ENCODE measurements at regions not wholly inside any gene's neighbourhood (a gene's known extent, or its start where the extent isn't known, plus 50 kb on each side); places are given as distances from the start of the nearest gene placed in this dataset.
A peak's percentile ranks its signal among the peaks of the same experiment; 100 is the strongest.

- H3K27ac ChIP-seq: no peak overlapping the region
- TF ChIP-seq CTCF (IDR thresholded peaks at IDR 0.05) (peak in 1 of 7 experiments; percentile 1), EP300 (IDR thresholded peaks at IDR 0.05) (no peak), POLR2A (IDR thresholded peaks at IDR 0.05) (no peak), POLR2AphosphoS5 (IDR thresholded peaks at IDR 0.05) (peak in 1 of 3 donors; percentile 62)
- DNase-seq: peak in 1 of 2 donors; percentile 71
- H3K4me3 ChIP-seq: no peak overlapping the region
- no peaks in the 10 kb centered on the region for H3K27me3 ChIP-seq
- intact Hi-C loops (cut with DNase I; ENCODE audit: low total_unique reads): no loop called here
- H3K36me3 ChIP-seq: no peaks in the 10 kb centered on the region
- 82 to 90% (median 86%) methylated on average over 3 of the region's 3 CpGs for WGBS, 5 donors
- no peaks in the 10 kb centered on the region for H3K4me1 ChIP-seq
- no peaks in the 10 kb centered on the region for H3K9me3 ChIP-seq
Measured at GRCh38 chr5:158154226-158155005, 295.5 kb upstream of the CLINT1 start.

- Histone ChIP-seq H3K27me3 (no peaks in the 10 kb centered on the region), H3K4me1 (no peaks in the 10 kb centered on the region), H3K27ac (no peak overlapping the region), H3K4me3 (no peak overlapping the region), H3K36me3 (no peaks in the 10 kb centered on the region), H3K9me3 (no peaks in the 10 kb centered on the region)
- 22 to 39% (median 31%) methylated on average over 3 of the region's 3 CpGs for WGBS, 5 donors
- no peak for TF ChIP-seq EP300 (IDR thresholded peaks at IDR 0.05)
- no peak for TF ChIP-seq CTCF (IDR thresholded peaks at IDR 0.05)
- intact Hi-C loops (cut with DNase I; ENCODE audit: low total_unique reads): no loop called here
- DNase-seq: no peak
Measured at GRCh38 chr5:158153508-158153907, 294.6 kb upstream of the CLINT1 start.

GRCh38 chr5:158152136-158152535, 293.2 kb upstream of the CLINT1 start:
- Histone ChIP-seq H3K4me1 (no peaks in the 10 kb centered on the region), H3K27ac (no peak overlapping the region), H3K9me3 (no peaks in the 10 kb centered on the region), H3K36me3 (no peaks in the 10 kb centered on the region), H3K4me3 (no peak overlapping the region), H3K27me3 (no peaks in the 10 kb centered on the region)
- TF ChIP-seq POLR2AphosphoS5 (IDR thresholded peaks at IDR 0.05) (no peak), EP300 (IDR thresholded peaks at IDR 0.05) (no peak), CTCF (IDR thresholded peaks at IDR 0.05) (no peak), POLR2A (IDR thresholded peaks at IDR 0.05) (no peak)
- 83 to 96% (median 89%) methylated on average over 3 of the region's 3 CpGs for WGBS, 5 donors
- DNase-seq: no peak
- intact Hi-C loops (cut with DNase I; ENCODE audit: low total_unique reads): no loop called here

- WGBS, 5 donors: 53 to 71% (median 53%) methylated on average over 1 of the region's 1 CpG
- H3K4me3 ChIP-seq: no peak overlapping the region
- no peaks in the 10 kb centered on the region for H3K36me3 ChIP-seq
- no peaks in the 10 kb centered on the region for H3K27me3 ChIP-seq
- TF ChIP-seq POLR2AphosphoS5 (IDR thresholded peaks at IDR 0.05) (no peak), CTCF (IDR thresholded peaks at IDR 0.05) (no peak), POLR2A (IDR thresholded peaks at IDR 0.05) (no peak), EP300 (IDR thresholded peaks at IDR 0.05) (no peak)
- intact Hi-C loops (cut with DNase I; ENCODE audit: low total_unique reads): no loop called here
- H3K27ac ChIP-seq: no peak overlapping the region
- no peaks in the 10 kb centered on the region for H3K9me3 ChIP-seq
- no peaks in the 10 kb centered on the region for H3K4me1 ChIP-seq
- no peak for DNase-seq
Measured at GRCh38 chr5:158147227-158147626, 288.3 kb upstream of the CLINT1 start.
